GM12864 (cell line): ENCODE measurements at regions not wholly inside any gene's neighbourhood (a gene's known extent, or its start where the extent isn't known, plus 50 kb on each side); places are given as distances from the start of the nearest gene placed in this dataset.

Source experiments
- DNase-seq: peaks from one replicate; pipeline ENCODE4 v3.0.0-alpha.2; 2011; ENCODE audit warnings: low read depth
- H3K4me3 ChIP-seq: 2 replicates; pipeline ENCODE4 v1.5.1; 2011; ENCODE audit warnings: mild to moderate bottlenecking, low read depth, low read length, control low read depth
- CTCF ChIP-seq: IDR thresholded peaks from 2 replicates; pipeline ENCODE4 v1.5.1; 2011; ENCODE audit warnings: low read depth, mild to moderate bottlenecking, moderate library complexity, low read length, control low read depth, inconsistent platforms; ENCODE audit errors: missing control alignments

DNA sequence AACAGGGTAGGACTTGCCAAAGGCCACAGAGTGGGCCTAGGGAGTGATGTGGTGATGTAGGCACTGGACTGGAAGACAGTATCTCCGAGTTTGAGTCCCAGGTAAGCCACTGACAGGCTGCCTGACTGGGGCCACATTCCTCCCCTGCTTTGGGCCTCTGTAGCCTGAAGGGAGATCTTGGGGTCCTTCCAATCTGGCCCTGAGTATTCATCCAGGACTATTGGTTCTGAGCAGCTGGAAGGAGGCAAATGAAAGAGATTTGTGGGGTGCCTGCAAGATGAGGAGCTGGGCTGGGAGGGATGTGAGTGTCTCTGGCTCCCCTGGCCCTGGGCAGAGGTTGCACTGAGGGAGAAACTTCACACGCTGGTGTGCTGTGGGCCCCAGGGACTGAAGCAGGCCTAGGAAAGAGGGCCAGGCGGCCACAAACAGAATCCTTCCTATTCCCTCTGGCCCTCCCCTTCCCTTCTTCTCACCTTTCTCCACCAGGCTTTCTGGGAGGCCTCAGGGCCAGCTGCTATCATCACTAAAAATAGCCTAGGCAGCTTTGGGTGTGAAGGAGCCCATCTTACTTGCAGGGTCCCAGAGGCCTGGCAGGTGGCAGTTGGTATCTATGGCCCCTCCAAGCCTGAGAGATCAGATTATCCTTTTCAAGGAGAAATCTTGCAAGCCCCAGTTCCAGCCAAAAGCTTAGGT lies 70.1 kb downstream of the PJA1 start:
- no peak for TF ChIP-seq CTCF
- no peak overlapping the region for H3K4me3 ChIP-seq
- no peak for DNase-seq

DNA sequence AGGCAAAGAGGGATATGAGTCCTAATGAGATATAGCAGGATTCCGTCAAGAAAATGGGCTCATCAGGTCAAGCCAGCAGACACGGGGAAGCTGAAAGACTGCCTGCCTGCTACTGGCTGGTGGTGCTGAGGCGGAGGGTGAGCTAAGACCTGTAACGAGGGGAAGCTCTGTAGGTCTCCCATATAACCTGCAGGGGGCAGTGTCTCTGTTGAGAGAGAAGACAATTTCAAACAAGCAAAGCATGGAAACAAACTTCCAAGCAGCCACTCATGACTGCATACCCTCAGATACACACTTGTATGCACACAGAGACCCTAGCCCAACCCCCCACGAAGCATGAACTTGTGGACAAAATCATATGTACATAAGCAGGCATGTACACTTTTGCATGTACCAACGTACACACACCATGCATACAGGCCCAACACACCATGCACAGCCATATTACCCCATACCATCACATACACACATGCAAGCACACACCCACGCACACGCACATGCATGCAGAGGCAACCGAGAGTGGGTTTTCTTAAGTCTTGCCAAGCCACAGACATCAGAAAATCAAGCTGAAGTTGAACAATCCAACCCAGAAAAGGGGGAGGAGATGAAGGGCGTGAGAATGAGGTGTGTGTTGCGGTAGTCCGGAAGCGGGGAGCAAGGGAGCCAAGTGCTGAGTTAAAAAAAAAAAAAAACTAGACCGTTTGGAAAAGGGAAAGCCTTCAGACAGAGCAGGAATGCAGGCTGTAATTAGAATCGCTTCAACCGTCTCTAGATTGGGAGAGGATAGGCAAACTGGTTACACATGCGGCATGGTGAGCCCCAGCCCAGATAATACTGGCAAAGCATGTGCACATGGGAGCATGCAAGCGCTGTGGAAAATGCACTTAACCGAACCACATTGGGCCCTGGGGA lies 71.0 kb downstream of the PJA1 start:
- no peak overlapping the region for H3K4me3 ChIP-seq
- peak; percentile 1 for DNase-seq
- TF ChIP-seq CTCF: peak; percentile 66

- no peak for DNase-seq
- H3K4me3 ChIP-seq: no peak overlapping the region
- TF ChIP-seq CTCF: no peak
Observed at GRCh38 chrX:69090022-69090421, 75.2 kb downstream of the PJA1 start.

DNA sequence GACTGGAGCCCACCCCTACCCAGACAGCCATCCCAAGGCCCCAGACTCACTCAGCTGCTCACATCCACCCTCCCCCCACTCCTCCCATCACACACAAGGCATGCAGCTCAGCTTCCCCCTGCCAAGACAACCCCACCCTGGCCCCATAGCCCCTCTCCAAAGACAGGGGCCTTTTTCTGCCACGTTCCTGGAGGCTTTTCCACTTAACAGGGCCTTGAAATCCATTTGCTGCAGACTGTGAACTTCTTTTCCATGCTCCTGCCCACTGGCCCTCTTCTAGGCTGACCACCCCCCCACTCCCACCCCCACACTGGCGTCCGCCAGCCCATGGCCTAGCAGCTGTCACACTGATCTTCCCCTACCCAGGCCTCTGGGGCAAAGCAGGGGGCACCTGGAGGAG lies 76.0 kb downstream of the PJA1 start:
- no peak for DNase-seq
- no peak for TF ChIP-seq CTCF
- H3K4me3 ChIP-seq: no peak overlapping the region

DNA sequence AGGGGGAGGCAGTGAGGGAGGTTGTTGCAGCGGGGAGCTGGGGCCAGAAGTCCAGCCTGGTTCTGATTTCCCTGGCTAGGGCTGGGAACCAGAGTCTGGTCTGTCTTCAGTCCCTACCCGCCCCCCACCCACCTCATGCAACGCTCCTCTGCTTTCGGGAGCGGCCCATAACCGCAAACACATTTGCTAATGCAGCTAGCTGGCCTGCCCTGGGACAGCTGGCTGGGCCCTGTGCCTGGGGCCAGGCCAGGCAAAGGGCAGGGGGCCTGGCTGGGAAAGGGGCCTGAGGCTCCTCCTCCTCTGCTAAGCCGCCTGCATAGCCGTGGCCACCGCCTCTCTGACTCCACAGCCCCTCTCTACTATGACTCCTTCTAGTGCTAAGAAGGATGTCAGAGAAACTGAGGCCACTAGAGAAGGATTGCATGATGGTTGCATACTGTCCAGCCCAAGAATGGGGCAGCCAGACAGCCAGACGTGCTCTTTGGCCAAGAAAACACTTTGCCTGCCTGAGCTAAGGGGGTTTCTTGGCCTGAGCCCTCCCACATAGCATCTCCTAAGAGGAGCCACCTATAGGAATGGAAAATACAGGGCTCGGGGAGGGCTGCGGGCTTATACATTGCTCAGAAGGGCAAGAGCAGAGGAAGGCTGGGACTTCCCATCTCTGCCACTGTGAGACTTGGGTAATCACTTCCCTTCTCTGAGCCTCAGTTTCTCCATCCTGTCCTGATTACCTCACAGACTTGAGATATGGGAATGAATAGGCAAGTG lies 76.9 kb downstream of the PJA1 start:
- DNase-seq: no peak

GRCh38 chrX:69085826-69086225 lies 79.4 kb downstream of the PJA1 start:
- H3K4me3 ChIP-seq: no peak overlapping the region
- DNase-seq: no peak
- TF ChIP-seq CTCF: no peak

More for the DNA sequence above, 76.9 kb downstream of the PJA1 start:
- H3K4me3 ChIP-seq: no peak overlapping the region
- TF ChIP-seq CTCF: no peak
